GM13977 (cell line): ENCODE measurements at regions not wholly inside any gene's neighbourhood (a gene's known extent, or its start where the extent isn't known, plus 50 kb on each side); places are given as distances from the start of the nearest gene placed in this dataset.

ENCODE experiments used
- DNase-seq: peaks from one replicate; pipeline ENCODE4 v3.0.0; 2012; ENCODE audit warnings: low spot score
- in situ Hi-C: fragments of 300-500 bp; cut with MboI; formaldehyde crosslinking; loops from one replicate; pipeline ENCODE4 v1.12.0; 2022; ENCODE audit warnings: low sequenced_read_pairs, low pct_unique_long_range_greater_than_20kb, mixed read lengths, inconsistent platforms; ENCODE audit not compliant: unreplicated experiment
- TF ChIP-seq, protein P1 (sequence below): IDR thresholded peaks from 2 replicates; pipeline ENCODE4 v1.5.1; 2012; ENCODE audit warnings: mild to moderate bottlenecking, control low read depth; ENCODE audit not compliant: insufficient read depth; ENCODE audit errors: extremely low read depth, missing control alignments

DNA sequence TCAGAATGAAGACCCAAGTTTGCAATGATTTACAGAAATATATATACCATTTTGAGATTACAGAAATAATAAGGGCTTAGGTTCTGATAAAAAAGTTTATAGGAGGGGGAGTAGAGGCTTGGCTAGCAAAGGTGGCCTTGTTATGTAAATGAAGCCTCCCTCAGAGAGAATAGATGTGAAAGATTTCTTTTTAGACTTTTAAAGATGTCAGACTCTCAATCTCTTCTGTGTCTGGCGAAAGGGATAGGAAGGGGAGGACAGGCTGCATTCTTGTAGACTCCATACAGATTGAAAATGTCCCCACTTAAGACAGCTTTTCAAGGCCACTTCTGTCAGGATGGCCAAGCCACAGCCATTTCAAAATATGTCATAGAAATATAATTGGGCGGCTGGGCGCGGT, 63.1 kb upstream of the CLINT1 start:
- in situ Hi-C loops = no loop called here
- no peak for DNase-seq
- TF ChIP-seq, protein P1, sequence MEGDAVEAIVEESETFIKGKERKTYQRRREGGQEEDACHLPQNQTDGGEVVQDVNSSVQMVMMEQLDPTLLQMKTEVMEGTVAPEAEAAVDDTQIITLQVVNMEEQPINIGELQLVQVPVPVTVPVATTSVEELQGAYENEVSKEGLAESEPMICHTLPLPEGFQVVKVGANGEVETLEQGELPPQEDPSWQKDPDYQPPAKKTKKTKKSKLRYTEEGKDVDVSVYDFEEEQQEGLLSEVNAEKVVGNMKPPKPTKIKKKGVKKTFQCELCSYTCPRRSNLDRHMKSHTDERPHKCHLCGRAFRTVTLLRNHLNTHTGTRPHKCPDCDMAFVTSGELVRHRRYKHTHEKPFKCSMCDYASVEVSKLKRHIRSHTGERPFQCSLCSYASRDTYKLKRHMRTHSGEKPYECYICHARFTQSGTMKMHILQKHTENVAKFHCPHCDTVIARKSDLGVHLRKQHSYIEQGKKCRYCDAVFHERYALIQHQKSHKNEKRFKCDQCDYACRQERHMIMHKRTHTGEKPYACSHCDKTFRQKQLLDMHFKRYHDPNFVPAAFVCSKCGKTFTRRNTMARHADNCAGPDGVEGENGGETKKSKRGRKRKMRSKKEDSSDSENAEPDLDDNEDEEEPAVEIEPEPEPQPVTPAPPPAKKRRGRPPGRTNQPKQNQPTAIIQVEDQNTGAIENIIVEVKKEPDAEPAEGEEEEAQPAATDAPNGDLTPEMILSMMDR = no peak

DNA sequence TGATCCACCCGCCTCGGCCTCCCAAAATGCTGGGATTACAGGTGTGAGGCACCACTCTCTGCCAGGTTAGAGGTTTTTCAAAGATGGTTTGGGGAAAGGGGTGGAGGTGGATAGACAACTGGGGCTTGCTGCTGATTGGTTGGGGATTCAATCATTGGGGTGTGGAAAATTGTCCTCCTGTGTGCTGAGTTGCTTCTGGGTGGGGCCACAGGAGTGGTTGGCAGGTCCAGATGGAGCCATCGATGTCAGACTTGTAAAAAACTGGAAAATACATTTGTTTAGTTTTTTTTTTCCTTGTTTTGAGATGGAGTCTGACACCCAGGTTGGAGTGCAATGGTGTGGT, 61.9 kb upstream of the CLINT1 start:
- TF ChIP-seq, protein P1 = no peak
- in situ Hi-C loops = no loop called here
- no peak for DNase-seq

DNA sequence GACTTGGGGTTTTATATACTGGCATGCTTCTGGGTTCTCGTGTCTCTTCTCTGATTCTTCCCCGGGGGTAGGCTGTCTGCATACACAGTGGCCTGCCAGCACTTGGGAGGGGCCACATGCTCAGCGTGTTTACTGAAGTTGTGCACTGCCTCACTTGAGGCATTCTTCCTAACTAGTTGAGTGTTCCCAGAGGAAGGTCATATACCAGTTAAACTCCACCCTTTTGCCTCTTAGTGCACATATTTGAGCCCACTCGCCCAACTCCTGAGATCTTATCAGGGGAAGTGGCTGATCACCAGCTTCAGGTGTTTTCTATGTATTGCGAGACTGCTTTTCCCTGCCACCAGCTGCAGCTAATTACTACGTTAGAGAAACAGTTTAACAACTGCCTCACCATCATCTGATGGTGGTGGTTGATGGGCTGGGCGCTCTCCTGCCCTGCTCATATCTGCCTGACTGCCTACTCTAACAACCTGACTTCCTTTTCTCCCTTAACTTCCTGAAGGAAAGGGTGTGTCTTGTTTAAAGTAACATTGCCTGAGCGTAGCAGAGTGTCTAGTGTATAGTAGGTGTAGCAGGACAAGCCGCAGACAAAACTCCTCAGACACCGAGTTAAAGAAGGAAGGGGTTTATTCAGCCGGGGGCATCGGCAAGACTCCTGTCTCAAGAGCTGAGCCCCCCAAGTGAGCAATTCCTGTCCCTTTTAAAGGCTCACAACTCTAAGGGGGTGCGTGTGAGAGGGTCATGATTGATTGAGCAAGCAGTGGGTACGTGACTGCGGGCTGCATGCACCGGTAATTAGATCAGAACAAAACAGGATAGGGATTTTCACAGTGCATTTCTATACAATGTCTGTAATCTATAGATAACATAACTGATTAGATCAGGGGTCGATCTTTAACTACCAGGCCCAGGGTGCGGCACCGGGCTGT, 60.1 kb upstream of the CLINT1 start:
- in situ Hi-C loops = no loop called here
- TF ChIP-seq, protein P1 = no peak
- no peak for DNase-seq

DNA sequence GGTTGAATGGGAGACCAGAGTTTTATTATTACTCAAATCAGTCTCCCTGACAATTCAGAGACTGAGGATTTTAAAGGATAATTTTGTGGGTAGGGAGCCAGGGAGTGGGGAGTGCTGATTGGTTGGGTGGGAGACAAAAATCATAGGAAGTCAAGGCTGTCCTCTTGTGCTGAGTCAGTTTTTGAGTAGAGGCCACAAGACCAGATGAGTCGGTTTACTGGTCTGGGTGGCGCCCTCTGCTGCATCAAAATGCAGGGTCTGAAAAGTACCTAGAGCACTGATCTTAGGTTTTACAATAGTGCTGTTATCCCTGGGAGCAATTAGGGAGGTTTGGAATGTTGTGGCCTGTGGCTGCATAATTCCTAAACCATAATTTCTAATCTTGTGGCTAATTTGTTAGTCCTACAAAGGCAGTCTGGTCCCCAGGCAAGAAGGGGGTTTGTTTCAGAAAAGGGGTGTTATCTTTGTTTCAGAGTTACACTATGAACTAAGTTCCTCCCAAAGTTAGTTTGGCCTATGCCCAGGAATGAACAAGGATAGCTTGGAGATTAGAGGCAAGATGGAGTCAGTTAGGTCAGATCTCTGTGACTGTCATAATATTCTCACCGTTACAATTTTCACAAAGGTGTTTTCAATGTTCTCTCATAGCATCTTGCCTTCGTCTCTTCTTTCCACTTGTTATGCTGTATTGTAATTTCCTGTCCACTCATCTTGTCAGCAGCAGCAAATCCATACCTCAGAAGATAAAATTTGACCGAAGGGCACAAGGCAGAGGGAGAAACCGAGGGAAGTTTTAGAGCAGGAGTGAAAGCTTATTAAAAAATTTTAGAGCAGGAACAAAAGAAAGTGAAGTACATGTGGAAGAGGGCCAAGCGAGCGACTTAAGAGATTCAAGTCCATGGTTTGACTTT, 59.2 kb upstream of the CLINT1 start:
- DNase-seq = peak; percentile 40
- in situ Hi-C loops = no loop called here
- TF ChIP-seq, protein P1 = peak; percentile 66

DNA sequence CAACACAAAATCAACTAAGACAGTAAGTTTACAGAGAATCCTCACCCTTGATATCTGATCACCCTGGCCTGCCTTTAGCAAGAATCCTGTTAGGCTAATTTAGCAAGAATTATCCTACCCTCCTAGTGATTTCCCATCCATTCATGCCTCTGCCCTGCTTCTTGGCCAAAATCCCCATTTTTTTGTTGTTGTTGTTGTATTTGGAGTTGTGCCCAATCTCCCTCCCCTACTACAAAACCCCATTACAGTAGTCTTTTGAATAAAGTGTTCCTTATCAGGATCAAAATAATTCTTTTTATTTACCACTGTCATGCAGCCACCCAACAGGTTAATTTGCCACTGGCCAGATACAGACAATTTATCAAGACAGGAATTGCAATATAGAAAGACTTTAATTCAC, 58.5 kb upstream of the CLINT1 start:
- in situ Hi-C loops = no loop called here
- DNase-seq = no peak
- TF ChIP-seq, protein P1 = no peak

DNA sequence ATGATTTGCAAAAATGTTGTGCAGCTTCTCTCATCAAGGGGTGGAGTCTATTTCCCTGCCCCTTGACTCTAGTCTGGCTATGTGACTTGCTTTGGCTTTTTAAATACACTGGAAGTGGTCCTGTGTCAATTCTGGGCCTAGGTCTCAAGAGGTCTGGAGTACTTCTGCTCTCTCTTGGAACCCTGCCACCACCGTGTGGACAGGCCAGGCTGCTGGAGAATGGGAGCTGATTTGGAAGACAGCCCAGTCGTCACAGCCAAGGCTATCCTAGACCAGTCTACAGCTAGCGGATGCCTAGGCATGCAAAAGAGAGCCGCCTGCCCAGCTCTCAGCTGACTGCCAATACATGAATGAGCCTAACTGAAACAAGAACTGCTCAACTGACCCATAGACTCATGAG, 56.7 kb upstream of the CLINT1 start:
- DNase-seq = no peak
- in situ Hi-C loops = no loop called here
- TF ChIP-seq, protein P1 = no peak
